ENCODE measurements at regions not wholly inside any gene's neighbourhood (a gene's known extent, or its start where the extent isn't known, plus 50 kb on each side); places are given as distances from the start of the nearest gene placed in this dataset.

DNA sequence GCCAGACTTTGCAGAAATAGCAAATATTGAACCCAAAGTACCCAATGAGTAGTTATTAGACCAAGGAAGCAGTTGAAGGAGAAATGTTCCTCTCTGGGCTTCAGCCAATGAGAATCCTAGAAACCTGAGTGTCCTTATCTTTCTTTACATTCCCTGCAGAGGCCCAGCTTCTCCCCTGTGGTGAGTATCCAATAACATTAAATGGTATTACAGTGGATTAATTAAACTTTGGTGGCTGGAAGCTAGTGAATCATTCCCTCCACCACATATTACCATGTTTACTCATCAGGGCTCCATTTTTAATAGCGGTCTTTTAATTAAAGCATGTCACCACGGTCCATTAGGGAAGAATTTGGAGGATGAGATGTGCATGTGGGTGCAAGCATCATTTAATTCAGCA, 74.0 kb downstream of the UNC5CL start:
- BruUV-seq (replicated peaks) = no TSS peak
- WGBS (ENCODE audit: insufficient coverage, low coverage, missing lambda C conversion rate) = 0% methylated on average over 2 of the region's 2 CpGs
- Histone ChIP-seq H3K79me2 (ENCODE audit: control insufficient read depth, insufficient read depth, low read length) (no peaks in the 10 kb centered on the region), H3K9ac (ENCODE audit: insufficient read depth in 1 of 2, low read depth in 2 of 2, low read length in 2 of 2) (no peak overlapping the region), H3K27ac (ENCODE audit: extremely low read depth, low read depth, low read length) (no peak overlapping the region), H3K9me1 (ENCODE audit: control insufficient read depth, insufficient read depth, low read length) (no peaks in the 10 kb centered on the region), H4K20me1 (replicated peaks; ENCODE audit: control insufficient read depth, insufficient read depth, low read length) (peaks cover 2% of the 10 kb centered on the region; the same call in 1 of the 2 replicates), H3K4me2 (ENCODE audit: insufficient read depth, low read length) (no peak overlapping the region), H2AFZ (ENCODE audit: low read depth, low read length) (no peak overlapping the region), H3K4me3 (no peak overlapping the region), H3K9me3 (replicated peaks; ENCODE audit: control insufficient read depth, insufficient read depth, low read depth, low read length) (no peaks in the 10 kb centered on the region), H3K36me3 (ENCODE audit: control insufficient read depth, insufficient read depth, low read length) (no peaks in the 10 kb centered on the region), H3K4me1 (replicated peaks in 1 of 2; ENCODE audit: control insufficient read depth in 2 of 2, insufficient read depth in 2 of 2, low read length in 2 of 2) (no peaks in the 10 kb centered on the region), H3K27me3 (ENCODE audit: control insufficient read depth in 2 of 2, insufficient read depth in 2 of 2, low read length in 2 of 2) (peaks cover 4 to 20% of the 10 kb centered on the region in 2 experiments; a peak in 3 of 5 replicates)
- intact Hi-C loops (cut with micrococcal nuclease) = no loop called here
- ATAC-seq (no peak), DNase-seq (ENCODE audit: extremely low read depth in 1 of 4, low spot score in 3 of 4) (no peak), FAIRE-seq (no peak)
- in situ Hi-C loops (cut with MboI) = no loop called here
- POLR2A ChIA-PET = interaction anchor here (1.0 kb wide), 1 partner anchor 17 kb away, joined by 3 read pairs; no protein-coding TSS in a partner anchor
- CTCF ChIA-PET (ENCODE audit: low intra/inter-chr PET ratio) = no interaction called here
- no peak for TF ChIP-seq ZKSCAN1 (IDR thresholded peaks at IDR 0.05; ENCODE audit: low read depth, low read length)
- TF ChIP-seq, protein P1, sequence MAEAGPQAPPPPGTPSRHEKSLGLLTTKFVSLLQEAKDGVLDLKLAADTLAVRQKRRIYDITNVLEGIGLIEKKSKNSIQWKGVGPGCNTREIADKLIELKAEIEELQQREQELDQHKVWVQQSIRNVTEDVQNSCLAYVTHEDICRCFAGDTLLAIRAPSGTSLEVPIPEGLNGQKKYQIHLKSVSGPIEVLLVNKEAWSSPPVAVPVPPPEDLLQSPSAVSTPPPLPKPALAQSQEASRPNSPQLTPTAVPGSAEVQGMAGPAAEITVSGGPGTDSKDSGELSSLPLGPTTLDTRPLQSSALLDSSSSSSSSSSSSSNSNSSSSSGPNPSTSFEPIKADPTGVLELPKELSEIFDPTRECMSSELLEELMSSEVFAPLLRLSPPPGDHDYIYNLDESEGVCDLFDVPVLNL (CRISPR knock-in tag; IDR thresholded peaks at IDR 0.05; ENCODE audit: low read depth) = no peak
- no peak for TF ChIP-seq GATAD2A (IDR thresholded peaks at IDR 0.05)
- no peak for TF ChIP-seq KDM1A (IDR thresholded peaks at IDR 0.05)
- TF ChIP-seq DIDO1 (tag; IDR thresholded peaks at IDR 0.05; ENCODE audit: low read depth) = no peak
- TF ChIP-seq ELF1 (tag; IDR thresholded peaks at IDR 0.05) = no peak
- TF ChIP-seq STAT6 (CRISPR knock-in tag; IDR thresholded peaks at IDR 0.05) = no peak
- no peak for TF ChIP-seq BACH1 (tag; IDR thresholded peaks at IDR 0.05)
- no peak for TF ChIP-seq KLF16 (IDR thresholded peaks at IDR 0.05)
- TF ChIP-seq ZNF277 (CRISPR knock-in tag; IDR thresholded peaks at IDR 0.05; ENCODE audit: borderline replicate concordance) = no peak
- TF ChIP-seq HOMEZ (CRISPR knock-in tag; IDR thresholded peaks at IDR 0.05) = no peak
